ENCODE measurements at regions not wholly inside any gene's neighbourhood (a gene's known extent, or its start where the extent isn't known, plus 50 kb on each side); places are given as distances from the start of the nearest gene placed in this dataset.

DNA sequence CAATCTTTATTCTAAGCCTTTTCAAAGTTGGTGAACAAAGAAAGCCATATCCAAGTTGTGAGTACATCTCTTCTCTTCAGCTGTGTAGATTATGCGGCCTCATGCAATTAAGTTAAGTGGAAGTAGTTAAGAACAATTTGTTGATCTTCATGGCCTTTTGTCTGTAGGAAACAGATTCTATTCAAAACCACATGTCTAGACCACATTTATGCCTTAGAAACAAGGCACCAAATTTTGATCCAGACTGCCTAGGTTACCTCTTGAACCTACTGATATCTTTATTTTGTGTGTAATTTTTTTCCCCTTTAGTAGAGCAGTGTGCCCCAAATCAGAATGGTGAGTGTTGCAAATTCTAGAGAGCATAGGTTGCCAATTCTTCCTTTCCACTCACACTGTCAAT lies 101.6 kb upstream of the CERS6 start:
- TF ChIP-seq CHD2 (IDR thresholded peaks at IDR 0.05; ENCODE audit: low read length) (no peak), EP300 (IDR thresholded peaks at IDR 0.05; ENCODE audit: borderline replicate concordance in 1 of 2, low read depth in 2 of 2, low read length in 2 of 2) (no peak), HDAC6 (IDR thresholded peaks at IDR 0.05; ENCODE audit: low read depth, low read length) (no peak), TAF7 (optimal IDR thresholded peaks at IDR 0.05; ENCODE audit: borderline replicate concordance, low read depth, low read length) (no peak), BCL11A (IDR thresholded peaks at IDR 0.05; ENCODE audit: low read depth in 2 of 2, low read length in 2 of 2) (no peak), BRCA1 (IDR thresholded peaks at IDR 0.05; ENCODE audit: low read depth, low read length) (no peak)
- Histone ChIP-seq H2AK5ac (ENCODE audit: low read depth, low read length) (no peak overlapping the region), H3K18ac (ENCODE audit: extremely low read depth, low read length) (no peak overlapping the region), H3K27me3 (replicated peaks in 1 of 4; ENCODE audit: control insufficient read depth in 3 of 4, extremely low read depth in 1 of 4, insufficient read depth in 3 of 4, low read length in 3 of 4) (no peaks in the 10 kb centered on the region), H2BK120ac (replicated peaks; ENCODE audit: low read depth, low read length) (no peak overlapping the region), H3K14ac (ENCODE audit: insufficient read length) (no peak overlapping the region), H3K9ac (replicated peaks in 1 of 4; ENCODE audit: extremely low read depth in 1 of 4, low read depth in 3 of 4, low read length in 3 of 4) (no peak overlapping the region), H3K23ac (ENCODE audit: insufficient read length) (no peak overlapping the region), H4K5ac (ENCODE audit: insufficient read length, low read depth, low read length) (no peak overlapping the region), H3K56ac (replicated peaks; ENCODE audit: insufficient read length, low read depth, low read length) (no peak overlapping the region), H2BK12ac (ENCODE audit: low read depth, low read length) (no peak overlapping the region), H4K8ac (ENCODE audit: extremely low read depth, insufficient read depth, low read length) (no peak overlapping the region), H3K27ac (ENCODE audit: low read depth, low read length) (no peak overlapping the region), H3K79me2 (ENCODE audit: control insufficient read depth in 1 of 2, insufficient read depth in 2 of 2, low read length in 2 of 2) (no peaks in the 10 kb centered on the region), H3K9me3 (ENCODE audit: insufficient read depth in 2 of 2, low read depth in 1 of 2, low read length in 1 of 2) (peaks cover 3 to 10% of the 10 kb centered on the region in 2 experiments; a peak in 3 of 4 replicates), H4K91ac (replicated peaks; ENCODE audit: insufficient read length, low read length) (no peak overlapping the region), H3K4me3 (ENCODE audit: extremely low read depth in 1 of 4, insufficient read depth in 2 of 4, low read depth in 3 of 4, low read length in 4 of 4) (no peak overlapping the region), H2BK5ac (ENCODE audit: low read depth, low read length) (no peak overlapping the region), H2AFZ (ENCODE audit: low read length) (no peak overlapping the region; the same call in 1 of the 2 replicates), H3K4ac (replicated peaks; ENCODE audit: insufficient read length, low read depth, low read length) (no peak overlapping the region), H3K23me2 (ENCODE audit: low read depth, low read length) (no peaks in the 10 kb centered on the region), H3K4me1 (replicated peaks in 1 of 4; ENCODE audit: control insufficient read depth in 3 of 4, insufficient read depth in 4 of 4, low read length in 3 of 4) (peaks cover 0 to 10% (median 2%) of the 10 kb centered on the region in 4 experiments; a peak in 4 of 7 replicates), H4K20me1 (replicated peaks in 1 of 2; ENCODE audit: control insufficient read depth in 1 of 2, insufficient read depth in 2 of 2, low read length in 2 of 2) (no peaks in the 10 kb centered on the region), H3K36me3 (ENCODE audit: control insufficient read depth in 2 of 4, insufficient read depth in 4 of 4, low read length in 3 of 4) (0 out of 8 replicates have a peak, but pooled peaks cover 0 to 3% (median 0%) of the 10 kb centered on the region in 4 experiments), H2BK20ac (ENCODE audit: low read length) (no peak overlapping the region), H3K4me2 (ENCODE audit: insufficient read depth in 1 of 2, low read depth in 2 of 2, low read length in 2 of 2) (no peak overlapping the region), H2BK15ac (ENCODE audit: low read length) (no peak overlapping the region), H3K79me1 (ENCODE audit: low read depth, low read length) (no peaks in the 10 kb centered on the region)
- FAIRE-seq = no peak
- 90% methylated on average over 1 of the region's 1 CpG; no CpG with 5 or more reads in 1 of the 2 experiments for WGBS, 2 experiments (ENCODE audit: extremely low coverage in 1 of 2, insufficient coverage in 1 of 2, insufficient read length in 1 of 2, insufficient replicate concordance in 2 of 2, low coverage in 1 of 2, low lambda C conversion rate in 2 of 2, missing lambda C conversion rate in 1 of 2)
- ChIA-PET POLR2A (ENCODE audit: partially characterized antibody) (no interaction called here), CTCF (ENCODE audit: partially characterized antibody) (no interaction called here)
- no peak for DNase-seq (ENCODE audit: low read depth in 1 of 2, low spot score in 2 of 2)
